HG02798 (cell line): ENCODE measurements at regions not wholly inside any gene's neighbourhood (a gene's known extent, or its start where the extent isn't known, plus 50 kb on each side); places are given as distances from the start of the nearest gene placed in this dataset.
A peak's percentile ranks its signal among the peaks of the same experiment; 100 is the strongest.

ENCODE experiments used
- ATAC-seq: cut with Tn5 transposase; IDR thresholded peaks from one replicate; pipeline ENCODE4 v1.9.1; 2021; ENCODE audit warnings: mild to moderate bottlenecking; ENCODE audit not compliant: unreplicated experiment, poor library complexity

DNA sequence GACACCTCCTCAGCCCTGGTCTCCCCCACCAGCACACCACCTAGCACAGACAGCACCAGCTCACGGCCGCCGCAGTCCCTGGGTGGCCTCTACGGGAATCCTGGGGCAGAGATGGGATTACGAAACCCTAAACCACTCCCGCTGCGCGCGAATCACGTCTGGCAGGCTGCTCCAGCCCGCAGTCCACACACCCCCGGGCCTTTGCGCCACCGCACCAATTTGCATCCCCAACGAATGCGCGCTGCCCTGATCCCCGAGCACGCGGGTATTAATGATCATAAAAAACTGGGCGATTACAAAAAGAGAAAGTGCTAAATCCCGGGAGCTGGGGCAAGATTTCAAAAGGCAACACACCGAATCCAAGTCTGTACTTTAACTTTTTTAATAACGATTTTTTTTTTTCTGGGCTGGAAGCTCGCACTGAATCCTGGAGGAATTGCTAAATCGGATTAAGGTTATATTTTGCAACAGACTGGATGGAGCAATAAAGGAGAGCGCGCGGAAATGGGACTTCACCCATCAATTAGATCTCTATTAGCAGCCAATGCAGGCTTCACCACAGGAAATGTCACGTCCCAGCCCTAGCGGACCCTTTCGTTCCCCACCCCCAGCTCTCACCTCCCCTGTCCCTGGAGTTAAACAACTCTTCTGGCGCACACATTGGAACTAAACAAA is 69.8 kb upstream of the TMEM33 start:
- ATAC-seq = no peak

DNA sequence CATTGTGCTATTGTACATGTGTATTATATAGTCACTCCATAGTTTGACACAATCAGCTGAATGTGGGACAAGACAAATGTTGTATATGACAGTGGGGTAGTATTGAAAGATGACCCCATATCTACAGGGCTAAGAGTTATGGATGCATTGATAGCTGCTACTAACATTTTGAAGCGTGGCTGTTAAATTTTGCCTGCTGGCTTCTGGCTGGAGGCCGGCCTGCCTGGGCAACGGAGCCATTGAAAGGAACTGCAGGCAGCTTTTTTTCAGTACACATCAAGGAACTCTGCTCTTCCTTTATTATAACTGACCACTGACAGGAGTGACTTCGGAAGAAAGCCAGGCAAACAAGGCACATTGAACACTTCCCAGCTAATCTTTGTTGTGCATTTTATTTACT is 76.1 kb upstream of the TMEM33 start:
- no peak for ATAC-seq

GRCh38 chr4:41857226-41857641 is 78.0 kb upstream of the TMEM33 start:
- ATAC-seq = no peak

DNA sequence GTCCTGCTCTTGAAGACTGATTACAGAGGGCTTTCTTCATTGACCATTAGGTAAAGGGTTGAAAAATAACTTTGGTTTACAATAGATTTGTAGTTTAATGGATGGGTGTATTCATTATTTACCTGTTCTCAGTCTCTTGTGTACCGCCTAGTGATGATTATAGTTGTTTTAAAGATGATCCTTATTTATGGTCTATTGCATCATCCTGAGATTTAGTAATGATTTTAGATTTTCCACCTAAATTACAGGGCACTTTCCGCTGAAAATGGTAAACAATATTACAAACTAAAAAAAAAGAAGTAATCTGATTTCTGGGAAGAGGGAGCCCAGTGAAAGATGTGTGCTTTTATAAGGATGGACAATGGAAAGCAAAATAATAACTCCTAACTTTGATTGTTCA is 78.4 kb upstream of the TMEM33 start:
- no peak for ATAC-seq

DNA sequence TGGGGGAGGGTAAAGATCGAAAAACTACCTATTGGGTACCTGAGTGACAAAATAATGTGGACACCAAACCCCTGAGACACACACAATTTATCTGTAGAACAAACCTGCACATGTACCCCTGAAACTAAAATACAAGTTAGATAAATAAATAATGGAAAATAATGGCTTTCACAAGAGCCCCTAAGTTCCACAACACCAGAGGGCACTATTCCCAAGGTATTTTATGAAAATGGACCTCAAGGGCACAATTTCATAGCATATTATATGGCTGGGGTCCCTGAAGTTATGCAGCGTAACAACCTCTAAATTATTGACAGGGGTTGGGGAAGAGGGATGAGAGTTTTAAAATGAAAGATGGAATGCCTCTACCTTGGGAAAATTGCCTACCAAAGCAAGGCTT is 81.3 kb upstream of the TMEM33 start:
- no peak for ATAC-seq

DNA sequence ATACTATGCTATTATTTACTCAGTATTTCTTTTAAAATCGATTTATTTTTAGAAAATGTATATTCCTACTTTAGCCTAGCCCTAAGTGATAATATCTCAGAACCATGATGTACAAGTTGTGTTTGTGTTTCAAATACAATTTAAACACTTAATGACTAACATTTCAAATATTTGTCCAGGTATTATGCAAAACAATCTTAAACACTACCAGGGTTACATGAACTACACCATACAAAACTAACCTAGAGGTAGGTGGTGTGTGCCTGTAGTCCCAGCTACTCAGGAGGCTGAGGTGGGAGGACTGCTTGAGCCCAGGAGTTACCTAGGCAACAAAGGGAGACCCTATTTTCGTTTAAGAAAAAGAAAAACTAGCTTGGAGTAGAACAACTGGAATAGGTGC is 83.0 kb upstream of the TMEM33 start:
- ATAC-seq = no peak

GRCh38 chr4:41851621-41852020 is 83.6 kb upstream of the TMEM33 start:
- no peak for ATAC-seq

- ATAC-seq = no peak
Observed at GRCh38 chr4:41844327-41844726, 90.9 kb upstream of the TMEM33 start.

DNA sequence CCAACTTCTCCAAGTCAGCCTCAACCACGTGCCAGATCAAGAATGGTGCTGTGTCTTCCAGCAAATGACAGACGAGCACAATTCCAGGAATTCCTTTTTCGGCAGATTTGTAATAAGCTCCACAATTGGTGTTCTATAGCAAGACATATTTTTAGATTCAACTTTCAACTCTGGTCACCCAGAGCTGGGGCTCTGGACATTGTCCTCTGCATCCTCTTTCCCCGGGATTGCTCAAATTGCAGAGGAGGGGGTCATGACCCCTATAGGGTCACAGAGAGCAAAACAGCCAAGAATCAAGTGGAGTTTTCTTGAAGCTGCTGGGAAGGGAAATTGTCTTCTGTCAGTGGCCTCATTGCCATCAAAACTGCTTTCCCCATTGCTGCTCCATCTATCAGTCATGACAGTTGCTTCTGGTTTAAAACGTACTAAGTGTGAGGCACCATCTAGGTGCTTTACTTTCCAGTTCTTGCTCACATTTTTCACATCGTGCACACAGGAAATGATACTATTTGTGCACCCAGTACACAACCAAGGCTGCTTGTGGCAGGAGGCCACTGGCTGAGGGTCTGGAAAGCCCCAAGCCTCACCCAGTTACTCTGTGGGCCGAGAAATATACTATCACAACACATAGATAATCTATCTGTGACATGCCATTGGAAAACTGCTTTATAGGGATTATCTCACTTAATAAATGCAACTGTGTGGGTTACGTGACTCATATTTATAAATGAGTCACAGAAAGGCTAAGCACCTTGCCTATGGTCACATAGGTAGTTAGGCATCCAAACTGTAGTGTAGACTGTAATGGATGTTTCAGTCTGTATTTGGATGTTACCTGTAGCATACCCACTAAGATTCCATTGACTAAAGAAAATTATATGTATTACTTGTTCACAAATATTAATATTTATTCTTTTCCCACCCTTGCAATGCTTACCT is 91.7 kb upstream of the PHOX2B start:
- peak; percentile 45 for ATAC-seq

GRCh38 chr4:41838590-41838989 is 90.1 kb upstream of the PHOX2B start:
- no peak for ATAC-seq

DNA sequence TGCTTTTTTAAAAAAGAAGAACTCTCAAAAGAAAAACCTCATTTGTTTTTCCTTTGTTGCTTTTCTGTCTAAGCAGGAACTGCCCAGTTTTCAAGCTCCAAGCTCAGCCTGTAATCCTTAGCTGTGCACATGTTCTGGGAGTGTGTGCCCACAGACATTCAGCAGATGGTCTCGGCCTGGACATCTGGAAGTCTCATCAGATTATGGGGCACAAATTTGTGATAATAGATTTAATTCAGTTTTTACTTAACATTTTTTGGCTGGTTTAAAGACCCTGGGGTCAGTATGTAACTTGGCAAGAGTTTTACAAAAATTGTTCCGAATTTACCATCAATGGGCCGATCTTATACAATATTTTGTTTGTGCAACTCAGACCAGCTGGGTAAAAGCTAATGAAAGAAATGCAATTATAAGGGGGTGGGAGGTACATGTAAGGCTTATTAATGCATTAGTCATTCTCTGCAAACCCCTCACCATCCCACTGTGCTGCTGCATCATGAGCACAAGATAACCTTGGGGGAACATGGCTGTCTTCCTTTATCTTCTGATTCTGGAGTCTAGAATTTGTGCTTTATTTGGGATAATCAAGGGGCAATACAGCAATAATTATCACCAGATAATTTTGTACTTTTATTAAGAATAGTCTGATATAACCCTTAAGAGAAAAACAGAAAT is 86.9 kb upstream of the PHOX2B start:
- no peak for ATAC-seq

- ATAC-seq = no peak
Observed at GRCh38 chr4:41832961-41833360, 84.4 kb upstream of the PHOX2B start.

DNA sequence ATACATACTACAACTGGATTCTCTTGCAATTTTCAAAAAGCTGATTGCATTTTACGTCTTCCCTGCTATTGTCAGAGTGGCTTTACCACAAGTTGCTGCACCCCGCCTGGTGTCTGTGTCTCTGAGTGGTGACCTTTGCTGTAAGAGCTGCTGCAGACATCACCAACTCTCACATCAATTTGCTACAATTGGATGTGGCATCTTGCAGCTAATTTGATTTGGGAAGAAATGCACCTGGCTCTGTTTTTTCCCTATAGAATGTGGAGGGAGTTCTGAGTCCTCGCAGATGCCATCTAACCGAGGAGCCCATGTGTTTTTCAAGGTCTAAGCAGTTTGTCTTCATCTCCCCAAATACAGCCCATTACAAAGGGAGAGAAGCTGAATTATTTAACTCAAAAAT is 73.8 kb upstream of the PHOX2B start:
- ATAC-seq = no peak

- ATAC-seq = no peak
Observed at GRCh38 chr4:41820473-41820872, 71.9 kb upstream of the PHOX2B start.

GRCh38 chr4:41819621-41820020 is 71.1 kb upstream of the PHOX2B start:
- no peak for ATAC-seq

DNA sequence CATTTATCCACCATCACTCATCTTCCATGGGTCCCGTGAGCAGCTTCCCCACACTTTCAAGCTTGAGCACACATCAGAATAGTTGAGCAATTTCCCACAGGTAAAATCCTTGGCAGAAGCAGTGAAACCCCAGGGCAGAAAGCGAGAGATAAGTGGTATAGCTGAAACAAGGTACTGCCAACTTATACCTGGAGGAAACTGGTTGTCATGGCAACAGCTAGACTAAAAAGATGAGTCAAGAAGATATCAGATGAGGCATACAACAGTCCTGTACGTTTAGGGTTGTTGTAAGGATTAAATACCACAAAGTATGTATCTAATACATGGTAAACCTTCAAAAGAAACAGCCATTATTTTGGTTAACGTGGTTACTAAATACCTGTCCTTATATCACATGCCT is 66.9 kb upstream of the PHOX2B start:
- ATAC-seq = no peak

GRCh38 chr4:41814565-41814964 is 66.0 kb upstream of the PHOX2B start:
- ATAC-seq = no peak

GRCh38 chr4:41806807-41807206 is 58.3 kb upstream of the PHOX2B start:
- no peak for ATAC-seq

DNA sequence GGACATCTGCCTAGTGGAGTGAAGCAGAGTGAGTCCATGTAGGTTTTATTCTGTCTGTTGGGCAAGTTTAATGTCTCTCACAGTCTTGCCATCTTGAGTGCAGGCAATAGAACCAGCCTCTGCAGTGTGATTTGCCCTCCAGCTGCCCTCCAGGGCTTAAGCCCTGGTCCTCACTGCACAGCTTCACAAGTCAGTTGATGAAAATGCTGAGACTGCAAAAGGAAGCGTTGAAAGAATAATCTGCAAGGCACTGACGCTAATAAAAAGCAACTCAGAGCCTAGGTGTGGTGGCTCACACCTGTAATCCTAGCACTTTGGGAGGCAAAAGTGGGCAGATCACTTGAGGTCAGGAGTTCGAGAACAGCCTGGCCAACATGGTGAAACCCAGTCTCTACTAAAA is 54.1 kb upstream of the PHOX2B start:
- ATAC-seq = no peak

GRCh38 chr4:41799126-41799525 is 50.6 kb upstream of the PHOX2B start:
- no peak for ATAC-seq
